Activated T-helper 1 cell treated with anti-CD3 and anti-CD28 coated beads, Interleukin-12 subunit alpha, Interleukin-12 subunit beta, Interleukin-2, Interleukin-4 antibody, amounts not matched to agents 30 ng/mL and 10 ng/mL and 1 ng/mL, durations not matched to agents 14 hours and 24 hours and 36 hours (primary cell): ENCODE measurements at regions not wholly inside any gene's neighbourhood (a gene's known extent, or its start where the extent isn't known, plus 50 kb on each side); places are given as distances from the start of the nearest gene placed in this dataset.

Experiments used
- DNase-seq: peaks from one replicate; pipeline ENCODE4 v3.0.0; 2021; ENCODE audit warnings: low spot score
- H3K27ac Mint-ChIP-seq: one replicate; pipeline ENCODE4 v1.8.0; 2021; ENCODE audit warnings: mild to moderate bottlenecking, mixed read lengths
- H3K27me3 Mint-ChIP-seq: one replicate; pipeline ENCODE4 v1.8.0; 2022; ENCODE audit warnings: mild to moderate bottlenecking, moderate library complexity, mixed read lengths; ENCODE audit not compliant: insufficient read depth
- H3K36me3 Mint-ChIP-seq: one replicate; pipeline ENCODE4 v1.8.0; 2021; ENCODE audit warnings: low read depth, mixed read lengths
- H3K4me1 Mint-ChIP-seq: one replicate; pipeline ENCODE4 v1.8.0; 2021; ENCODE audit warnings: low read depth, mixed read lengths
- H3K4me3 Mint-ChIP-seq: one replicate; pipeline ENCODE4 v1.8.0; 2021; ENCODE audit warnings: mild to moderate bottlenecking, moderate library complexity, mixed read lengths
- H3K9me3 Mint-ChIP-seq: one replicate; pipeline ENCODE4 v1.8.0; 2021; ENCODE audit warnings: mixed read lengths
- intact Hi-C: fragments of 100-400 bp; cut with micrococcal nuclease; formaldehyde crosslinking; loops from one replicate; pipeline ENCODE4 v1.15.1; 2024

DNA sequence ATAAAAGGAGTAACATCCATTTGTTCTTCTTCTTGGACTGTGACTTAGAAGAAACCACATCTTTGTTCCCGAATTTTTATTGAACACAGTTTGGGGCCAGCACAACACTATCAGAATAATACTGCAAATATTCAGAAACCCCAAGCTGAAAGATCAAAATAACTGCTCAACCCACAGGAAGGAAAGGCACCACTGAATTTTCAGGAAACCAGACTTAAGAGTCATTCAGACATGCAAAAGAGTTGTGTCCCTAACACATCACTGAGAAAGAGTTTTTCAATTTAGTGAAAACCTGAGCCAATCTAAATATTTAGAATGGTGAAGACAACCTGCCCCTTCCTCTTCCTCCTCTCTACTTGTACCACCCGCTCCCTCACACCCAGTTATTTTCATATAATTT, 295.0 kb upstream of the RORA start:
- peaks cover 18% of the 10 kb centered on the region for H3K4me1 Mint-ChIP-seq
- H3K4me3 Mint-ChIP-seq: no peak overlapping the region
- no peak for DNase-seq
- no peaks in the 10 kb centered on the region for H3K9me3 Mint-ChIP-seq
- intact Hi-C loops: no loop called here
- no peaks in the 10 kb centered on the region for H3K36me3 Mint-ChIP-seq
- H3K27ac Mint-ChIP-seq: no peak overlapping the region
- H3K27me3 Mint-ChIP-seq: peaks cover 25% of the 10 kb centered on the region

- no peak overlapping the region for H3K27ac Mint-ChIP-seq
- no peak for DNase-seq
- H3K27me3 Mint-ChIP-seq: peaks cover 26% of the 10 kb centered on the region
- no peak overlapping the region for H3K4me3 Mint-ChIP-seq
- no peaks in the 10 kb centered on the region for H3K36me3 Mint-ChIP-seq
- intact Hi-C loops: no loop called here
- peaks cover 18% of the 10 kb centered on the region for H3K4me1 Mint-ChIP-seq
- H3K9me3 Mint-ChIP-seq: no peaks in the 10 kb centered on the region
Measured at GRCh38 chr15:61522411-61522810, 293.3 kb upstream of the RORA start.

- H3K4me3 Mint-ChIP-seq: no peak overlapping the region
- peaks cover 27% of the 10 kb centered on the region for H3K27me3 Mint-ChIP-seq
- no peaks in the 10 kb centered on the region for H3K9me3 Mint-ChIP-seq
- H3K4me1 Mint-ChIP-seq: peaks cover 18% of the 10 kb centered on the region
- no peaks in the 10 kb centered on the region for H3K36me3 Mint-ChIP-seq
- intact Hi-C loops: no loop called here
- DNase-seq: no peak
- no peak overlapping the region for H3K27ac Mint-ChIP-seq
Measured at GRCh38 chr15:61521953-61522352, 292.9 kb upstream of the RORA start.

- Mint-ChIP-seq H3K27ac (no peak overlapping the region), H3K4me1 (peaks cover 15% of the 10 kb centered on the region), H3K9me3 (no peaks in the 10 kb centered on the region), H3K36me3 (no peaks in the 10 kb centered on the region), H3K27me3 (peaks cover 21% of the 10 kb centered on the region), H3K4me3 (no peak overlapping the region)
- intact Hi-C loops: no loop called here
- no peak for DNase-seq
Measured at GRCh38 chr15:61519296-61519695, 290.2 kb upstream of the RORA start.

DNA sequence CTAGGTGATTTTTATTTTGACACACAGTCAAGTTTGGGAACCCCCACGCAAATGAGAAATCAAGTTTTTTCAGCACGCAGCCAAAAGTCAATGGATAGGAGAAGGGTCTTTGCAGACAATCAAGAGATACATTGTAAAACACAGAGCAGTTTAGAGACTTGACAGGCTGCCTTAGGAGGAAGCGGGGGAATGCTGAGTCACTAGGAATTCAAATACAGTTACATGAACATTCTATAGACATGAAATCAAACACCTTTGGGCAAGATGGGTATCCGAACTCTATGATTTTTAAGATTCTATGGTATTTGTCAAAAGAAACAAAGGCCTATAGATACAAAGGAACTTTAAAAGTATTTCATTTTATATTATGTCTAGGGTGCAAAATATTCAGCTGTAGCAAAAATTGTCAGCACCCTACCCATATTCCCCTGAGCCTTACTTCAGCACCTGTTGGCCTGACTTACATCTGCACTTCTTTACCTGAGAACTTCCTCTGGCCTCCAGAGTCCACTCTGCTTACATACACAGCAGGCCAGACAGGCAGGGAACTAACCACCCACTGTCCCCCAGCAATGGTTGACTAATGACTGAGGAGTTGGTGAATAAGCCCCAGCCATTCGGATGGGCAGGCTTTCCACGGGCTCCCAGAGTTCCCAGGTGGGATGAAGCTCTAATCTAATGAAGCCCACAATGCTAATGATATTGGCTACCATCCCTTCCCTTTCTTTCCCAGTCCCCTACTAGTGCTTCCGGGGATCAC, 289.3 kb upstream of the RORA start:
- Mint-ChIP-seq H3K36me3 (no peaks in the 10 kb centered on the region), H3K4me3 (no peak overlapping the region), H3K27me3 (peaks cover 14% of the 10 kb centered on the region), H3K27ac (no peak overlapping the region), H3K4me1 (peaks cover 9% of the 10 kb centered on the region), H3K9me3 (no peaks in the 10 kb centered on the region)
- no peak for DNase-seq
- intact Hi-C loops: no loop called here

- H3K27me3 Mint-ChIP-seq: peaks cover 11% of the 10 kb centered on the region
- no peak overlapping the region for H3K4me3 Mint-ChIP-seq
- peaks cover 3% of the 10 kb centered on the region for H3K4me1 Mint-ChIP-seq
- no peak overlapping the region for H3K27ac Mint-ChIP-seq
- no peaks in the 10 kb centered on the region for H3K36me3 Mint-ChIP-seq
- intact Hi-C loops: no loop called here
- no peak for DNase-seq
- H3K9me3 Mint-ChIP-seq: no peaks in the 10 kb centered on the region
Measured at GRCh38 chr15:61517776-61518175, 288.7 kb upstream of the RORA start.

GRCh38 chr15:61517335-61517734, 288.2 kb upstream of the RORA start:
- H3K4me3 Mint-ChIP-seq: no peak overlapping the region
- H3K9me3 Mint-ChIP-seq: no peaks in the 10 kb centered on the region

GRCh38 chr15:61511756-61512155, 282.7 kb upstream of the RORA start:
- no peak for DNase-seq
- Mint-ChIP-seq H3K4me3 (no peak overlapping the region), H3K27me3 (peaks cover 10% of the 10 kb centered on the region), H3K9me3 (no peaks in the 10 kb centered on the region), H3K4me1 (no peaks in the 10 kb centered on the region), H3K27ac (no peak overlapping the region), H3K36me3 (no peaks in the 10 kb centered on the region)
- intact Hi-C loops: no loop called here

More at GRCh38 chr15:61517335-61517734, 288.2 kb upstream of the RORA start:
- no peaks in the 10 kb centered on the region for H3K4me1 Mint-ChIP-seq
- H3K36me3 Mint-ChIP-seq: no peaks in the 10 kb centered on the region
- no peak for DNase-seq
- no peak overlapping the region for H3K27ac Mint-ChIP-seq
- peaks cover 11% of the 10 kb centered on the region for H3K27me3 Mint-ChIP-seq
- intact Hi-C loops: no loop called here

DNA sequence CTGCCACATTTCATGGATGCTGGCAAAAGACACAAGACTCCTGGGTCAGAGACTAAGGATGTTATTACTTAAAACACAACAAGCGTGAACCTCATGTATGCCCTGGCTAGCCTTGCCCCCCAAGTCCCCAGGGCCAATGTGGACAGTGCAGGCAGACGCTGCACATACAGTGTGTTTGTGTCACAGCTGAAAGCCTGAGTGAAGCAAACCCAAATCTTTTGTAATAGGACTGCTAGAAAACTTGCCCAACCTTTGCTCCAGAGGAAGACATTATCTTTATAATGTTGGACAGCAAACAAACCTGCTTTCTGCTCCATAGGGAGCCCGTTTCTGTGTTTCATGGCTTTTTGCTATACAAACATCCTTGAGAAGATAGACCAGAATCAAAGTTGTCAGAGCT, 282.0 kb upstream of the RORA start:
- DNase-seq: no peak
- H3K9me3 Mint-ChIP-seq: no peaks in the 10 kb centered on the region
- no peaks in the 10 kb centered on the region for H3K4me1 Mint-ChIP-seq
- H3K27me3 Mint-ChIP-seq: peaks cover 11% of the 10 kb centered on the region
- no peaks in the 10 kb centered on the region for H3K36me3 Mint-ChIP-seq
- no peak overlapping the region for H3K27ac Mint-ChIP-seq
- intact Hi-C loops: no loop called here
- no peak overlapping the region for H3K4me3 Mint-ChIP-seq

- H3K4me1 Mint-ChIP-seq: no peaks in the 10 kb centered on the region
- peaks cover 11% of the 10 kb centered on the region for H3K27me3 Mint-ChIP-seq
- no peak overlapping the region for H3K27ac Mint-ChIP-seq
- no peak for DNase-seq
- no peak overlapping the region for H3K4me3 Mint-ChIP-seq
- intact Hi-C loops: no loop called here
- H3K9me3 Mint-ChIP-seq: no peaks in the 10 kb centered on the region
- H3K36me3 Mint-ChIP-seq: no peaks in the 10 kb centered on the region
Measured at GRCh38 chr15:61509327-61509840, 280.3 kb upstream of the RORA start.

DNA sequence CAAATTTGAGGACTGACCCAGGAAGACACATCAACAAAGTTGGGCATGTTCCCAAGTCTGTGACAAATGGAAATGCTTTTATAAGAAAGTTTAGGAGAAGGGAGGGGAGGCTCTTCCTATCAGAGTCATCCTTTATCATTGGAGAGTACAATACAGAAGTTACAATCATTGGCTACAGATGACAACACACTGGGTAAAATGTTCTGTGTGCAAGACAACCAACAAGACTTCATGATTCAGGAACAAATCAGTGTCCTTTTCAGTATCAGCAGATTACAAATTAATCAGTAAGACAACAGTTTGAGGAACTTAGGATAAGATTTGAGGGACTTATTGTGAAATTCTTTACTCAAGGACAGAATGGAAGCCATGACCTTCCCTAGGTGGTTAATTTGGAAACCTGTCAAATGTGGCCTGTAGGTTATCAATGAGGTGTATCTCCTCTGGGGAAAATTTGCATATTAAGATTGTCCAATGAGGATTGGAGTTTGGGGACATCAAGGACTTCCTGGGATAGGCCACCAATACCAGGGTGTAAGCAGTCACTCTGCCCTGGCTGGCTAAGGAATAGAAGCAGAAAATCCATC, 274.4 kb upstream of the RORA start:
- Mint-ChIP-seq H3K27me3 (peaks cover 9% of the 10 kb centered on the region), H3K27ac (no peak overlapping the region), H3K9me3 (no peaks in the 10 kb centered on the region), H3K4me1 (no peaks in the 10 kb centered on the region), H3K36me3 (no peaks in the 10 kb centered on the region), H3K4me3 (no peak overlapping the region)
- DNase-seq: no peak
- intact Hi-C loops: no loop called here

- intact Hi-C loops: no loop called here
- Mint-ChIP-seq H3K4me1 (no peaks in the 10 kb centered on the region), H3K9me3 (no peaks in the 10 kb centered on the region), H3K36me3 (no peaks in the 10 kb centered on the region), H3K4me3 (no peak overlapping the region), H3K27me3 (peaks cover 9% of the 10 kb centered on the region), H3K27ac (no peak overlapping the region)
- no peak for DNase-seq
Measured at GRCh38 chr15:61501815-61502389, 272.8 kb upstream of the RORA start.

GRCh38 chr15:61500951-61501620, 272.0 kb upstream of the RORA start:
- Mint-ChIP-seq H3K36me3 (no peaks in the 10 kb centered on the region), H3K27ac (no peak overlapping the region), H3K4me1 (no peaks in the 10 kb centered on the region), H3K9me3 (no peaks in the 10 kb centered on the region), H3K27me3 (peaks cover 8% of the 10 kb centered on the region), H3K4me3 (no peak overlapping the region)
- no peak for DNase-seq
- intact Hi-C loops: no loop called here
